DOHH2 (cell line): ENCODE measurements at regions not wholly inside any gene's neighbourhood (a gene's known extent, or its start where the extent isn't known, plus 50 kb on each side); places are given as distances from the start of the nearest gene placed in this dataset.

Source experiments
- H3F3A ChIP-seq: fragments of 200-600 bp; sonication (generic), shearing (Covaris generic); 2 replicates; pipeline ENCODE4 v1.6.0; 2016; ENCODE audit warnings: antibody characterized with exemption, mild to moderate bottlenecking; ENCODE audit not compliant: control insufficient read depth, insufficient read depth
- H3K27ac ChIP-seq: fragments of 200-600 bp; sonication (generic); 2 replicates; pipeline ENCODE4 v1.5.1; 2014; ENCODE audit warnings: low read depth, mild to moderate bottlenecking, low read length, moderate library complexity
- H3K27me3 ChIP-seq: fragments of 200-600 bp; sonication (generic); 2 replicates; pipeline ENCODE4 v1.6.1; 2014; ENCODE audit warnings: mild to moderate bottlenecking, low read length, mixed read lengths; ENCODE audit not compliant: control insufficient read depth
- H3K36me3 ChIP-seq: fragments of 200-600 bp; sonication (generic); 2 replicates; pipeline ENCODE4 v1.6.1; 2014; ENCODE audit warnings: mild to moderate bottlenecking, low read length, moderate library complexity, mixed read lengths; ENCODE audit not compliant: control insufficient read depth
- H3K4me1 ChIP-seq: fragments of 200-600 bp; sonication (generic); 2 replicates; pipeline ENCODE4 v1.6.1; 2014; ENCODE audit warnings: mild to moderate bottlenecking, low read length, mixed read lengths; ENCODE audit not compliant: control insufficient read depth
- H3K4me2 ChIP-seq: fragments of 200-600 bp; sonication (generic); 2 replicates; pipeline ENCODE4 v1.6.0; 2014; ENCODE audit warnings: mild to moderate bottlenecking, low read length, moderate library complexity
- H3K4me3 ChIP-seq: fragments of 200-600 bp; sonication (generic); 2 replicates; pipeline ENCODE4 v1.5.1; 2014; ENCODE audit warnings: mild to moderate bottlenecking, low read length, mixed read lengths
- H3K79me2 ChIP-seq: fragments of 200-600 bp; sonication (generic); 2 replicates; pipeline ENCODE4 v1.6.1; 2014; ENCODE audit warnings: mild to moderate bottlenecking, low read length, mixed read lengths; ENCODE audit not compliant: control insufficient read depth
- H3K9me2 ChIP-seq: fragments of 200-600 bp; sonication (generic); replicated peaks from 2 replicates; pipeline ENCODE4 v1.6.1; 2014; ENCODE audit warnings: mild to moderate bottlenecking, low read length, mixed read lengths; ENCODE audit not compliant: control insufficient read depth
- H3K9me3 ChIP-seq: fragments of 200-600 bp; sonication (generic); 2 replicates; pipeline ENCODE4 v1.6.1; 2014; ENCODE audit warnings: antibody characterized with exemption, low read length, mixed read lengths; ENCODE audit not compliant: control insufficient read depth, insufficient read depth
- H4K20me1 ChIP-seq: fragments of 200-600 bp; sonication (generic); 2 replicates; pipeline ENCODE4 v1.6.0; 2014; ENCODE audit warnings: low read depth, mild to moderate bottlenecking, antibody characterized with exemption, low read length, moderate library complexity; ENCODE audit not compliant: control insufficient read depth, insufficient read depth
- CTCF ChIP-seq: fragments of 200-600 bp; sonication (generic); IDR thresholded peaks from one replicate; pipeline ENCODE4 v1.5.1; 2014; ENCODE audit warnings: antibody characterized with exemption, mild to moderate bottlenecking, low read depth, low read length; ENCODE audit not compliant: poor library complexity, severe bottlenecking
- EZH2phosphoT487 ChIP-seq: fragments of 200-600 bp; sonication (generic); IDR thresholded peaks from 2 replicates; pipeline ENCODE4 v1.6.1; 2017; ENCODE audit warnings: borderline replicate concordance, mild to moderate bottlenecking, antibody characterized with exemption, low read length, moderate library complexity, mixed read lengths

- no peaks in the 10 kb centered on the region for H3K9me2 ChIP-seq
- H4K20me1 ChIP-seq, result no peaks in the 10 kb centered on the region
- TF ChIP-seq EZH2phosphoT487 (no peak), CTCF (peak; percentile 86)
- no peak overlapping the region for H3K4me3 ChIP-seq
- no peaks in the 10 kb centered on the region for H3K36me3 ChIP-seq
- no peak overlapping the region for H3K4me2 ChIP-seq
- peaks cover 8% of the 10 kb centered on the region for H3K27me3 ChIP-seq
- H3F3A ChIP-seq, result no peaks in the 10 kb centered on the region
- H3K9me3 ChIP-seq, result no peaks in the 10 kb centered on the region
- no peaks in the 10 kb centered on the region for H3K79me2 ChIP-seq
- no peak overlapping the region for H3K27ac ChIP-seq
- 0 out of 2 replicates have a peak, but pooled peaks cover 3% of the 10 kb centered on the region for H3K4me1 ChIP-seq
Measured at GRCh38 chr7:106542550-106543220, 118.3 kb downstream of the CCDC71L start.

GRCh38 chr7:106538638-106539037, 122.3 kb downstream of the CCDC71L start:
- TF ChIP-seq CTCF (no peak), EZH2phosphoT487 (no peak)
- 0 out of 2 replicates have a peak, but pooled peaks cover 3% of the 10 kb centered on the region for H3K4me1 ChIP-seq
- no peaks in the 10 kb centered on the region for H3K9me2 ChIP-seq
- no peaks in the 10 kb centered on the region for H4K20me1 ChIP-seq
- no peaks in the 10 kb centered on the region for H3K9me3 ChIP-seq
- H3F3A ChIP-seq, result no peaks in the 10 kb centered on the region
- H3K27me3 ChIP-seq, result peaks cover 21% of the 10 kb centered on the region
- no peak overlapping the region for H3K4me2 ChIP-seq
- no peaks in the 10 kb centered on the region for H3K79me2 ChIP-seq
- no peak overlapping the region for H3K27ac ChIP-seq
- no peak overlapping the region for H3K4me3 ChIP-seq
- H3K36me3 ChIP-seq, result no peaks in the 10 kb centered on the region

GRCh38 chr7:106537119-106537518, 123.8 kb downstream of the CCDC71L start:
- Histone ChIP-seq H3K36me3 (no peaks in the 10 kb centered on the region), H4K20me1 (no peaks in the 10 kb centered on the region), H3K4me1 (no peaks in the 10 kb centered on the region), H3K9me3 (no peaks in the 10 kb centered on the region), H3K4me3 (no peak overlapping the region), H3K4me2 (no peak overlapping the region), H3F3A (no peaks in the 10 kb centered on the region), H3K9me2 (no peaks in the 10 kb centered on the region), H3K27me3 (peaks cover 21% of the 10 kb centered on the region), H3K27ac (no peak overlapping the region), H3K79me2 (no peaks in the 10 kb centered on the region)
- TF ChIP-seq EZH2phosphoT487 (no peak), CTCF (no peak)
